Osteoblast (primary cell): ENCODE measurements at regions not wholly inside any gene's neighbourhood (a gene's known extent, or its start where the extent isn't known, plus 50 kb on each side); places are given as distances from the start of the nearest gene placed in this dataset.

ENCODE experiments used
- DNase-seq: peaks from one replicate; pipeline ENCODE4 v3.0.0; 2011; ENCODE audit warnings: low spot score, mixed read lengths; ENCODE audit not compliant: insufficient read length; ENCODE audit errors: missing footprints
- H2AFZ ChIP-seq: 2 replicates; pipeline ENCODE4 v1.6.0; 2011; ENCODE audit warnings: mild to moderate bottlenecking, low read length
- H3K27ac ChIP-seq: 2 replicates; pipeline ENCODE4 v1.5.1; 2011; ENCODE audit warnings: mild to moderate bottlenecking, low read depth, low read length, moderate library complexity
- H3K27me3 ChIP-seq: 2 replicates; pipeline ENCODE4 v1.6.0; 2012; ENCODE audit warnings: mild to moderate bottlenecking, control low read depth, inconsistent platforms, low read length, moderate library complexity; ENCODE audit not compliant: insufficient read depth
- H3K36me3 ChIP-seq: 2 replicates; pipeline ENCODE4 v1.5.1; 2011; ENCODE audit warnings: mild to moderate bottlenecking, low read length, control low read depth, moderate library complexity; ENCODE audit not compliant: insufficient read depth
- H3K4me1 ChIP-seq: 2 replicates; pipeline ENCODE4 v1.5.1; 2011; ENCODE audit warnings: mild to moderate bottlenecking, low read length, control low read depth, moderate library complexity; ENCODE audit not compliant: insufficient read depth
- H3K4me2 ChIP-seq: 2 replicates; pipeline ENCODE4 v1.6.0; 2011; ENCODE audit warnings: mild to moderate bottlenecking, low read length; ENCODE audit not compliant: insufficient read depth
- H3K4me3 ChIP-seq: fragments of 200-600 bp; sonication (generic); 3 replicates; pipeline ENCODE4 v1.5.1; 2012; ENCODE audit warnings: mild to moderate bottlenecking, low read length, inconsistent platforms; ENCODE audit not compliant: insufficient read depth
- H3K79me2 ChIP-seq: 2 replicates; pipeline ENCODE4 v1.6.0; 2012; ENCODE audit warnings: mild to moderate bottlenecking, low read length, control low read depth, inconsistent platforms; ENCODE audit not compliant: insufficient read depth
- H3K9me3 ChIP-seq: 2 replicates; pipeline ENCODE4 v1.5.1; 2011; ENCODE audit warnings: low read depth, low read length, control low read depth
- H4K20me1 ChIP-seq: 2 replicates; pipeline ENCODE4 v1.6.0; 2012; ENCODE audit warnings: mild to moderate bottlenecking, low read length, control low read depth; ENCODE audit not compliant: insufficient read depth
- TF ChIP-seq, protein P1 (sequence below): IDR thresholded peaks from 2 replicates; pipeline ENCODE4 v1.5.1; 2011; ENCODE audit warnings: mild to moderate bottlenecking, low read depth, low read length, moderate library complexity; ENCODE audit errors: extremely low read depth

DNA sequence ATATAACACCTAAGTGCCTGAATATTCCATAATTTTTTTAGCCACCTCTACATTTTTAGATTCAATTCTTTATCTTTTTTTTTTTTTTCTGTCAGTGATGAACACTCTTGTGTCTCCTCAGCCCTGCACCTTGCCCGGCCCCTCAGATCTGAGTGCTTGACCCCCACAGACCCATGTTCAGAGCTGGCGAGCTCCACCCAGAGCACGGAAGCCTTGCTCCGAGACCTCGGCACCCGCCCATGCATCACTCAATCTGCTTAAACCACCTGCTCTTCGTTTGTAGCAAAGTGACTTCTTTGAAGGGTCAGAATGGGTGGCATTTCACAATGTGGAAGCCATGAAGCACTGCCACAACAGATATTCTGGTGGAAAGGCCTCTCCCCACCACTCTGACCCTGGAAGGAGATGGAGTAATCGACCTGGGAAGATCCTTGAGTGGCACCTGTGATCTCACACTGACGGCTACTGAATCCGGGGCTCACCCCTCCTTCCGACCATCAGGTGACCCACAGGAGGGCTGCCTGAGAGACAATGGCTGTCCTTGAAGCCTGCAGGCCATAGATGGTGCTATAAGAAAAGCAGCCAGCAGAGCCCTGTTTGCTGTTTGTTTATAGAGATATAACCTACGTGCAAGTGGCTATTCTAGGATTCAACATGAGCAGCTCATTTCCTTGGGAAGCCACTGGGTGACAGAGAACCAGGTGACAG is 261.1 kb upstream of the IRX4 start:
- Histone ChIP-seq H3K27me3 (no peaks in the 10 kb centered on the region), H2AFZ (no peak overlapping the region), H3K4me3 (no peak overlapping the region), H3K27ac (no peak overlapping the region), H3K9me3 (no peaks in the 10 kb centered on the region), H3K4me1 (no peaks in the 10 kb centered on the region), H3K4me2 (no peak overlapping the region), H3K36me3 (no peaks in the 10 kb centered on the region), H4K20me1 (no peaks in the 10 kb centered on the region), H3K79me2 (no peaks in the 10 kb centered on the region)
- no peak for DNase-seq
- TF ChIP-seq, protein P1, sequence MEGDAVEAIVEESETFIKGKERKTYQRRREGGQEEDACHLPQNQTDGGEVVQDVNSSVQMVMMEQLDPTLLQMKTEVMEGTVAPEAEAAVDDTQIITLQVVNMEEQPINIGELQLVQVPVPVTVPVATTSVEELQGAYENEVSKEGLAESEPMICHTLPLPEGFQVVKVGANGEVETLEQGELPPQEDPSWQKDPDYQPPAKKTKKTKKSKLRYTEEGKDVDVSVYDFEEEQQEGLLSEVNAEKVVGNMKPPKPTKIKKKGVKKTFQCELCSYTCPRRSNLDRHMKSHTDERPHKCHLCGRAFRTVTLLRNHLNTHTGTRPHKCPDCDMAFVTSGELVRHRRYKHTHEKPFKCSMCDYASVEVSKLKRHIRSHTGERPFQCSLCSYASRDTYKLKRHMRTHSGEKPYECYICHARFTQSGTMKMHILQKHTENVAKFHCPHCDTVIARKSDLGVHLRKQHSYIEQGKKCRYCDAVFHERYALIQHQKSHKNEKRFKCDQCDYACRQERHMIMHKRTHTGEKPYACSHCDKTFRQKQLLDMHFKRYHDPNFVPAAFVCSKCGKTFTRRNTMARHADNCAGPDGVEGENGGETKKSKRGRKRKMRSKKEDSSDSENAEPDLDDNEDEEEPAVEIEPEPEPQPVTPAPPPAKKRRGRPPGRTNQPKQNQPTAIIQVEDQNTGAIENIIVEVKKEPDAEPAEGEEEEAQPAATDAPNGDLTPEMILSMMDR, result no peak

DNA sequence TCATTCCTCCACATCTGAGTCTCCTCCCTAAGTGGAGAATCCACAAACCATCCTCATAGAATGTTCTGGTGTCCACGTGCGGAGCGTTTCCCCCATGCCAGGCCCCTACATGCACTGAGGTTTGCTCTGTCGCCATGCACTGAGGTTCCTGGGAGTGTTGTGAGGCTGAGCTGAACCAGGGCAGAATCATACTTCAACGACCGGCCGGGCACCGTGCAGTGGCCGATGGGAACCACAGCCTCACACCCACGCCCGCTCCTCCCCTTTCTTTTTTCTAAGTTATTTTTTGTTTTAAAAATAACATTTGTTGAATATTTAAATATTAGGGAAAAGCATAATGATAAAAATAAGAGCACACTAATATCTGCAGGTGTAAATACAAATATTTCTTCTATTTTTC is 260.4 kb upstream of the IRX4 start:
- Histone ChIP-seq H3K79me2 (no peaks in the 10 kb centered on the region), H3K9me3 (no peaks in the 10 kb centered on the region), H3K4me2 (no peak overlapping the region), H3K27ac (no peak overlapping the region), H4K20me1 (no peaks in the 10 kb centered on the region), H3K36me3 (no peaks in the 10 kb centered on the region), H3K4me3 (no peak overlapping the region), H3K4me1 (no peaks in the 10 kb centered on the region), H2AFZ (no peak overlapping the region), H3K27me3 (no peaks in the 10 kb centered on the region)
- DNase-seq, result no peak
- TF ChIP-seq, protein P1, result no peak

DNA sequence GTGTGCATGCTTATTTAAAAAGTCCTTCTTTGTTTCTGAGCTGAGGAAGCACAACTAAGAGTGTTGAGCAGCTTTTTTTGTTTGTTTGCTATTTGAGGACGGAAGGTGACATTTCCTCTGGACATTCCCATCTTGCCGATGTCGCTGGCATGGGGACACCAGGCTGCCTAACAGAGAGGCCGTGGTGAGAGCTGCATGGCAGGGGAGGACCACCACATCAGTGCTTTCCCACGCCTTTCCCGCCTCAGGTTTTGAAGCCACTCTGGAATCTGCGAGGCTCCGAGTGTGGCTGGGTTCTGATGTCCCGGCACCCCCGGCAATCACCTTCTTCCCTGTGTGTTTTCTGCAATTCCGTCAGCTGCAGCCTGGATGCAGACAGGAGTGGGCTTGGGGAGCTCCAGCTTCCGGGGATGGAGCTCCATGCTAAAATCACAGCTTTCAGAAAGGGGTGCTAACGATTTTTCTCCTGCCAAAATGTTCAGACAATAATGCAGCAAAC is 259.8 kb upstream of the IRX4 start:
- no peak overlapping the region for H3K4me3 ChIP-seq
- no peak for DNase-seq
- H3K4me1 ChIP-seq, result no peaks in the 10 kb centered on the region
- TF ChIP-seq, protein P1, result no peak
- no peak overlapping the region for H3K4me2 ChIP-seq
- no peaks in the 10 kb centered on the region for H4K20me1 ChIP-seq
- H3K27me3 ChIP-seq, result no peaks in the 10 kb centered on the region
- H2AFZ ChIP-seq, result no peak overlapping the region
- no peaks in the 10 kb centered on the region for H3K36me3 ChIP-seq
- H3K27ac ChIP-seq, result no peak overlapping the region
- no peaks in the 10 kb centered on the region for H3K9me3 ChIP-seq
- H3K79me2 ChIP-seq, result no peaks in the 10 kb centered on the region

DNA sequence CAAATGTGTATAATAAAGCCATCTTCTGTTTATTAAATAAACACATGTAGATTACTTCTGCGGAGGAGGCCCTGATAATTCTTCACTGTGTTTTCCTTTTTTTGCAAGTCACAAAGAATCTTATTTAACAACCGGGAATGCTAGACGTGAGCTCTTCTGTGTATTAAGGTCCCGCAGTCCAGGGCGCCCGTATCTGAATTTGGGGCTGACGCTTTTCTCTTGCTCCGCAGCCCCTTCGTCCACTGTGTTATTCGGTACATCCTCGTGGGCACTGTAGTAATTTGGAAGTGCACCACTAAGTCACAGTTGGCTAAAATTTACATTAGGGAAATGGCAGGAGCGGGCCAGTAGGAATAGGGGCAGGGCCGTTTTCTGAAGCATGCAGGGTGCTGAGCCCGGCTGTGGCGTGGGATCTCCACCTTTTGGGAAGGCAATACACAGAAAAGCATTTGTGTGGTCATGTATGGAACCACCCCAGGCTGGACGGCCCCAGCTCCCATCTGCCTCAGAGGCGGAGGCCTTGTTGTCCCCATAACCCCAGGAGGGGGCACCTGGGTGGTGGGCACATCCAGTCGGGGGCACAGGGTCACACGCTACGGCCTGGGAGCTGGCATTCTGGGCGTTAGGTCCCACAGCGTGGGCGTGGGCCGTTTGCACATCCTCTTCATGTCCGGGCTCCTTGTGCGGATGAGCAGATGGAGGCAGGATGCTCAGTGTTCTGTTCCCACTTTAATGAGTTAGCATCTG is 258.7 kb upstream of the IRX4 start:
- TF ChIP-seq, protein P1, result no peak
- no peak overlapping the region for H2AFZ ChIP-seq
- no peaks in the 10 kb centered on the region for H3K4me1 ChIP-seq
- H3K36me3 ChIP-seq, result no peaks in the 10 kb centered on the region
- no peaks in the 10 kb centered on the region for H3K79me2 ChIP-seq
- H4K20me1 ChIP-seq, result no peaks in the 10 kb centered on the region
- no peak overlapping the region for H3K27ac ChIP-seq
- H3K4me3 ChIP-seq, result no peak overlapping the region
- H3K9me3 ChIP-seq, result no peaks in the 10 kb centered on the region
- H3K27me3 ChIP-seq, result no peaks in the 10 kb centered on the region
- no peak overlapping the region for H3K4me2 ChIP-seq
- DNase-seq, result no peak
